Endothelial cell of umbilical vein (primary cell): ENCODE measurements at regions not wholly inside any gene's neighbourhood (a gene's known extent, or its start where the extent isn't known, plus 50 kb on each side); places are given as distances from the start of the nearest gene placed in this dataset.

Experiments
- BruUV-seq: library from RNA; stranded (reverse); fragments of 400-500 nt; replicated peaks from 2 replicates; lab custom pipeline; 2021; lab: Mats Ljungman, UMichigan
- CTCF ChIA-PET: fragments of 300-600, 350-600 bp; sonication (Branson Sonifier 250); formaldehyde crosslinking; loops from one replicate; lab custom pipeline; 2021; ENCODE audit warnings: antibody characterized with exemption, inconsistent platforms; lab: Charles Lee
- POLR2A ChIA-PET: fragments of 300-600, 350-600 bp; sonication (Branson Sonifier 250); formaldehyde crosslinking; loops from one replicate; lab custom pipeline; 2021; ENCODE audit warnings: antibody characterized with exemption, inconsistent platforms; lab: Charles Lee
- DNase-seq: peaks from one replicate; pipeline ENCODE4 v3.0.0-alpha.2; 2011; ENCODE audit warnings: low read depth, low spot score
- FAIRE-seq: peaks from 2 replicates; lab custom pipeline; 2011; peaks lifted over from hg19 to GRCh38; lab: Jason Lieb, UNC
- H2AFZ ChIP-seq: 2 replicates; pipeline ENCODE4 v1.6.0; 2012; ENCODE audit warnings: low read depth, low read length, control low read depth, inconsistent platforms
- H3K27ac ChIP-seq: 2 replicates; pipeline ENCODE4 v1.5.1; 2011; ENCODE audit warnings: low read depth, mild to moderate bottlenecking, control low read depth, low read length, moderate library complexity; ENCODE audit not compliant: insufficient read depth
- H3K27me3 ChIP-seq, 2 experiments: 2 replicates each; pipeline versions ENCODE4 v1.6.0 to v1.6.1; 2011; ENCODE audit warnings: low read length in 2 of 2, mixed read lengths in 1 of 2; ENCODE audit not compliant: control insufficient read depth in 2 of 2, insufficient read depth in 2 of 2
- H3K36me3 ChIP-seq, 2 experiments: 2 replicates in 1 of 2; 3 replicates in 1 of 2; pipeline ENCODE4 v1.5.1; 2011; ENCODE audit warnings: low read length in 2 of 2, mild to moderate bottlenecking in 1 of 2, moderate library complexity in 1 of 2; ENCODE audit not compliant: control insufficient read depth in 2 of 2, insufficient read depth in 2 of 2; ENCODE audit errors: extremely low read depth in 1 of 2
- H3K4me1 ChIP-seq: 3 replicates; pipeline ENCODE4 v1.5.1; 2011; ENCODE audit warnings: mild to moderate bottlenecking, low read length; ENCODE audit not compliant: control insufficient read depth, insufficient read depth; ENCODE audit errors: extremely low read depth
- H3K4me2 ChIP-seq: 2 replicates; pipeline ENCODE4 v1.6.1; 2011; ENCODE audit warnings: low read length, control low read depth, mixed read lengths; ENCODE audit not compliant: insufficient read depth
- H3K4me3 ChIP-seq, 3 experiments: fragments of 200-600 bp in 1 of 3; sonication (generic), shearing (Covaris generic) in 1 of 3; replicated peaks in 1 of 3; 2 replicates each; pipeline ENCODE4 v1.5.1; 2011 to 2016; ENCODE audit warnings: control low read depth in 3 of 3, low read length in 3 of 3, mild to moderate bottlenecking in 2 of 3, inconsistent platforms in 1 of 3, low read depth in 1 of 3, moderate library complexity in 1 of 3; ENCODE audit not compliant: insufficient read depth in 1 of 3
- H3K79me2 ChIP-seq: 2 replicates; pipeline ENCODE4 v1.6.0; 2012; ENCODE audit warnings: low read length, inconsistent platforms; ENCODE audit not compliant: control insufficient read depth, insufficient read depth
- H3K9ac ChIP-seq: replicated peaks from 2 replicates; pipeline ENCODE3; 2011; ENCODE audit warnings: low read length, control low read depth; ENCODE audit not compliant: insufficient read depth; ENCODE audit errors: extremely low read depth
- H3K9me1 ChIP-seq: replicated peaks from 3 replicates; pipeline ENCODE4 v1.6.0; 2011; ENCODE audit warnings: mild to moderate bottlenecking, low read length; ENCODE audit not compliant: control insufficient read depth, insufficient read depth; ENCODE audit errors: extremely low read depth
- H3K9me3 ChIP-seq: replicated peaks from 2 replicates; pipeline ENCODE4 v1.5.1; 2012; ENCODE audit warnings: low read length, inconsistent platforms; ENCODE audit not compliant: control insufficient read depth, insufficient read depth
- H4K20me1 ChIP-seq: replicated peaks from 2 replicates; pipeline ENCODE3; 2011; ENCODE audit warnings: mild to moderate bottlenecking, low read length; ENCODE audit not compliant: control insufficient read depth, insufficient read depth; ENCODE audit errors: extremely low read depth
- CTCF ChIP-seq, 2 donors: IDR thresholded peaks; 1 replicate in 1 of 2; 2 replicates in 1 of 2; pipeline ENCODE4 v1.5.1; 2011; ENCODE audit warnings: low read length in 2 of 2, mild to moderate bottlenecking in 2 of 2, moderate library complexity in 2 of 2, control low read depth in 1 of 2, inconsistent platforms in 1 of 2, low read depth in 1 of 2; ENCODE audit not compliant: insufficient read depth in 1 of 2; ENCODE audit errors: extremely low read depth in 1 of 2
- EZH2 ChIP-seq: IDR thresholded peaks from 2 replicates; pipeline ENCODE4 v1.6.1; 2012; ENCODE audit warnings: borderline replicate concordance, low read depth, mild to moderate bottlenecking, moderate library complexity, low read length, inconsistent platforms; ENCODE audit not compliant: severe bottlenecking
- GATA2 ChIP-seq: IDR thresholded peaks from 2 replicates; pipeline ENCODE4 v1.7.0; 2011; ENCODE audit warnings: low read depth, mild to moderate bottlenecking, moderate library complexity, mixed read lengths, low read length; ENCODE audit not compliant: insufficient read length, insufficient read depth
- JUN ChIP-seq: IDR thresholded peaks from 2 replicates; pipeline ENCODE4 v1.6.1; 2011; ENCODE audit warnings: borderline replicate concordance, low read depth; ENCODE audit not compliant: insufficient read length, insufficient read depth
- MYC ChIP-seq: IDR thresholded peaks from one replicate; pipeline ENCODE4 v1.6.1; 2011; ENCODE audit warnings: mild to moderate bottlenecking, low read depth, low read length
- POLR2A ChIP-seq: IDR thresholded peaks from 2 replicates; pipeline ENCODE4 v1.6.1; 2012; ENCODE audit warnings: low read depth, mild to moderate bottlenecking, control low read depth, low read length
- POLR2AphosphoS5 ChIP-seq: IDR thresholded peaks from 2 replicates; pipeline ENCODE4 v1.6.1; 2012; ENCODE audit warnings: low read depth, mild to moderate bottlenecking, control low read depth, low read length, moderate library complexity; ENCODE audit not compliant: insufficient read depth
- dilution Hi-C: fragments of 300-500 bp; cut with MboI; formaldehyde crosslinking; loops from one replicate; pipeline ENCODE4 v1.15.0; 2019; ENCODE audit warnings: low sequenced_read_pairs; ENCODE audit not compliant: extremely low pct_ligation_motif_present
- intact Hi-C: fragments of 100-400 bp; cut with micrococcal nuclease; formaldehyde crosslinking; loops from one replicate; pipeline ENCODE4 v1.10.0; 2022

GRCh38 chr3:28853830-28854229 is 427.0 kb upstream of the RBMS3 start:
- Histone ChIP-seq H3K9ac (no peak overlapping the region), H3K27ac (no peak overlapping the region), H3K9me1 (no peaks in the 10 kb centered on the region), H3K9me3 (no peaks in the 10 kb centered on the region), H3K4me1 (no peaks in the 10 kb centered on the region), H3K27me3 (peaks cover 1 to 3% of the 10 kb centered on the region in 2 experiments), H3K36me3 (no peaks in the 10 kb centered on the region), H3K4me3 (no peak overlapping the region), H2AFZ (no peak overlapping the region), H3K79me2 (no peaks in the 10 kb centered on the region), H3K4me2 (no peak overlapping the region), H4K20me1 (no peaks in the 10 kb centered on the region)
- DNase-seq (peak; percentile 19), FAIRE-seq (no peak)
- ChIA-PET POLR2A (no interaction called here), CTCF (interaction anchor here (0.6 to 1.9 kb wide), 11 partner anchors 8 to 1345 kb away, joined by 3 to 9 read pairs (median 4); no protein-coding TSS in a partner anchor)
- dilution Hi-C loops, result no loop called here
- intact Hi-C loops, result no loop called here
- no TSS peak for BruUV-seq
- TF ChIP-seq JUN (no peak), EZH2 (no peak), GATA2 (no peak), POLR2A (no peak), POLR2AphosphoS5 (no peak), CTCF (IDR thresholded peaks at IDR 0.05; ENCODE audit: extremely low read depth in 1 of 2, insufficient read depth in 1 of 2, low read depth in 1 of 2, low read length in 2 of 2) (no peak)

GRCh38 chr3:28856796-28857195 is 424.1 kb upstream of the RBMS3 start:
- no peaks in the 10 kb centered on the region for H3K4me1 ChIP-seq
- no peaks in the 10 kb centered on the region for H3K9me1 ChIP-seq
- no peaks in the 10 kb centered on the region for H3K9me3 ChIP-seq
- intact Hi-C loops, result no loop called here
- no peak overlapping the region for H3K4me2 ChIP-seq
- FAIRE-seq, result no peak
- no peak overlapping the region for H3K9ac ChIP-seq
- no peak overlapping the region for H2AFZ ChIP-seq
- H4K20me1 ChIP-seq, result no peaks in the 10 kb centered on the region
- TF ChIP-seq POLR2AphosphoS5 (no peak), MYC (no peak), CTCF (IDR thresholded peaks at IDR 0.05; ENCODE audit: extremely low read depth in 1 of 2, insufficient read depth in 1 of 2, low read depth in 1 of 2, low read length in 2 of 2) (no peak), GATA2 (no peak)
- no peak overlapping the region for H3K4me3 ChIP-seq
- H3K79me2 ChIP-seq, result no peaks in the 10 kb centered on the region
- peaks cover 0 to 4% of the 10 kb centered on the region in 2 experiments for H3K27me3 ChIP-seq
- dilution Hi-C loops, result no loop called here
- POLR2A ChIA-PET, result no interaction called here
- CTCF ChIA-PET, result interaction anchor here (1.1 kb wide), 1 partner anchor 19 kb away, joined by 3 read pairs; no protein-coding TSS in a partner anchor
- no peak overlapping the region for H3K27ac ChIP-seq
- DNase-seq, result peak; percentile 6
- no TSS peak for BruUV-seq
- H3K36me3 ChIP-seq, result no peaks in the 10 kb centered on the region
